K562 (cell line): ENCODE measurements at regions not wholly inside any gene's neighbourhood (a gene's known extent, or its start where the extent isn't known, plus 50 kb on each side); places are given as distances from the start of the nearest gene placed in this dataset.

Experiments used
- SAP30 ChIP-seq: fragments of 200-600 bp; sonication (generic); IDR thresholded peaks from 2 replicates; pipeline ENCODE4 v1.6.1; 2012; ENCODE audit warnings: borderline replicate concordance, low read depth, mild to moderate bottlenecking, moderate library complexity, low read length, control low read depth, inconsistent platforms; ENCODE audit not compliant: insufficient read depth, poor library complexity, severe bottlenecking
- ZNF24 ChIP-seq: fragments of 450-650 bp; IDR thresholded peaks from 2 replicates; pipeline ENCODE4 v1.6.1; 2016

DNA sequence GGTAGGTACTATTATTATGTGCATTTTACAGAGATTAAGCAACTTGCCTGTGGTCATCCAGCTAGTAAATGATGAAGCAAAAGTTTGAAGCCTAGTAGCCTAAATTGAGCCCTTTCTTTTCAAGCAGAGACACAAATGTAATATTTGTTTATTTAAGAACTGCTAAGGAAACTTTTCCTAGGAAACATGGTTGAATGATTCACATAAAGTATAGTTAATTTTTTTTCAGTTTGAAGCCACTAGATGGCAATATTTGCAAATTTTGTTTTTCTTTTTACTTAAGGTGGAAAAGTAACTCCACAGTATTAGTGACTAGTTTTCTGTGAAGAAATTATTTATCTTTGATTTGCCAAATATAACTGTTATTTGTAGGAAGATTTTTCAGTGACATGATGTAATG, 52.8 kb upstream of the ANKRD17 start:
- TF ChIP-seq ZNF24 (no peak), SAP30 (no peak)
